SHP77 treated with DMSO at 0.1 percent for 48 hours (cell line): ENCODE measurements at regions not wholly inside any gene's neighbourhood (a gene's known extent, or its start where the extent isn't known, plus 50 kb on each side); places are given as distances from the start of the nearest gene placed in this dataset.

ENCODE experiments used
- DNase-seq: peaks from one replicate; lab custom pipeline; 2025; lab: John Stamatoyannopoulos, UW

GRCh38 chr10:123604506-123604905 is 61.6 kb upstream of the GPR26 start:
- DNase-seq: no peak

GRCh38 chr10:123606006-123606405 is 60.1 kb upstream of the GPR26 start:
- no peak for DNase-seq

GRCh38 chr10:123606955-123607354 is 59.2 kb upstream of the GPR26 start:
- DNase-seq: no peak

- DNase-seq: no peak
Measured at GRCh38 chr10:123607386-123607785, 58.8 kb upstream of the GPR26 start.

GRCh38 chr10:123608047-123608446 is 58.1 kb upstream of the GPR26 start:
- DNase-seq: no peak

GRCh38 chr10:123611243-123611642 is 54.9 kb upstream of the GPR26 start:
- no peak for DNase-seq

- DNase-seq: no peak
Measured at GRCh38 chr10:123611876-123612275, 54.3 kb upstream of the GPR26 start.

- no peak for DNase-seq
Measured at GRCh38 chr10:123613346-123613850, 52.8 kb upstream of the GPR26 start.

GRCh38 chr10:123614888-123615287 is 51.3 kb upstream of the GPR26 start:
- no peak for DNase-seq
